H1 (cell line): ENCODE measurements at regions not wholly inside any gene's neighbourhood (a gene's known extent, or its start where the extent isn't known, plus 50 kb on each side); places are given as distances from the start of the nearest gene placed in this dataset.

Experiments used
- ATF2 ChIP-seq: IDR thresholded peaks from 2 replicates; pipeline ENCODE4 v1.6.1; 2012; ENCODE audit warnings: low read length, inconsistent platforms
- CBX5 ChIP-seq: fragments of 300-800, 300-1000 bp; sonication (generic); IDR thresholded peaks from 2 replicates; pipeline ENCODE4 v1.7.1; 2016; ENCODE audit warnings: antibody characterized with exemption, low read length, low read depth
- CHD7 ChIP-seq: fragments of 300-600 bp; sonication (generic); IDR thresholded peaks from 2 replicates; pipeline ENCODE4 v1.7.1; 2012; ENCODE audit warnings: low read length, moderate library complexity, mild to moderate bottlenecking, inconsistent platforms; ENCODE audit not compliant: insufficient replicate concordance
- FOSL1 ChIP-seq: IDR thresholded peaks from 2 replicates; pipeline ENCODE4 v1.6.1; 2011; ENCODE audit warnings: mild to moderate bottlenecking, low read depth, low read length, moderate library complexity; ENCODE audit not compliant: insufficient read depth
- MAX ChIP-seq: IDR thresholded peaks from 2 replicates; pipeline ENCODE4 v1.6.1; 2012; ENCODE audit warnings: inconsistent platforms
- TAF1 ChIP-seq: IDR thresholded peaks from 2 replicates; pipeline ENCODE4 v1.6.1; 2011; ENCODE audit warnings: mild to moderate bottlenecking, low read depth, low read length

- TF ChIP-seq CHD7: no peak
- no peak for TF ChIP-seq FOSL1
- no peak for TF ChIP-seq CBX5
- no peak for TF ChIP-seq MAX
- TF ChIP-seq TAF1: no peak
- TF ChIP-seq ATF2: no peak
These were observed 130.0 kb upstream of the TMEM72 start (continued) for GRCh38 chr10:44781131-44781530.
